ENCODE measurements at regions not wholly inside any gene's neighbourhood (a gene's known extent, or its start where the extent isn't known, plus 50 kb on each side); places are given as distances from the start of the nearest gene placed in this dataset.

GRCh38 chr16:85423631-85424030 is 189.5 kb upstream of the GSE1 start:
- peaks cover 0 to 5% of the 10 kb centered on the region in 2 donors for H3K4me1 ChIP-seq
- peak in 1 of 2 donors; percentile 5 for DNase-seq
- in situ Hi-C loops (cut with MboI; ENCODE audit: low sequenced_read_pairs in 4 of 4) = loop anchor here in 1 of 4 donors (25.0 kb wide), 1 partner anchor 289 kb away; no protein-coding TSS in a partner anchor

GRCh38 chr16:85424260-85425073 is 188.7 kb upstream of the GSE1 start:
- DNase-seq (peak in 1 of 2 donors; percentile 13), ATAC-seq (no peak)
- intact Hi-C loops (cut with DNase I; ENCODE audit: low total_unique reads) = loop anchor here (10.0 kb wide), 1 partner anchor 290 kb away; no protein-coding TSS in a partner anchor
- in situ Hi-C loops (cut with MboI; ENCODE audit: low sequenced_read_pairs in 4 of 4) = loop anchor here in 1 of 4 donors (25.0 kb wide), 1 partner anchor 288 kb away; no protein-coding TSS in a partner anchor
- H3K27me3 ChIP-seq = no peaks in the 10 kb centered on the region
- H3K4me3 ChIP-seq = no peak overlapping the region
- H3K4me1 ChIP-seq = peaks cover 0 to 5% of the 10 kb centered on the region in 2 donors
- H3K27ac ChIP-seq = no peak overlapping the region
- no peaks in the 10 kb centered on the region for H3K36me3 ChIP-seq
- H3K9me3 ChIP-seq = no peaks in the 10 kb centered on the region
- TF ChIP-seq CTCF (IDR thresholded peaks at IDR 0.05 in 4 of 5, conservative IDR thresholded peaks at IDR 0.05 in 1 of 5) = no peak
- no peak for TF ChIP-seq POLR2A (IDR thresholded peaks at IDR 0.05)

More at GRCh38 chr16:85423631-85424030, 189.5 kb upstream of the GSE1 start:
- ATAC-seq = no peak
- H3K4me3 ChIP-seq = no peak overlapping the region
- H3K27me3 ChIP-seq = no peaks in the 10 kb centered on the region
- no peak overlapping the region for H3K27ac ChIP-seq
- TF ChIP-seq POLR2A (IDR thresholded peaks at IDR 0.05) (no peak), CTCF (IDR thresholded peaks at IDR 0.05 in 4 of 5, conservative IDR thresholded peaks at IDR 0.05 in 1 of 5) (no peak)
- H3K36me3 ChIP-seq = no peaks in the 10 kb centered on the region
- intact Hi-C loops (cut with DNase I; ENCODE audit: low total_unique reads) = loop anchor here (10.0 kb wide), 1 partner anchor 291 kb away; no protein-coding TSS in a partner anchor
- no peaks in the 10 kb centered on the region for H3K9me3 ChIP-seq

- TF ChIP-seq CTCF (IDR thresholded peaks at IDR 0.05 in 4 of 5, conservative IDR thresholded peaks at IDR 0.05 in 1 of 5) = no peak
- TF ChIP-seq POLR2A (IDR thresholded peaks at IDR 0.05) = no peak
- ATAC-seq = no peak
- intact Hi-C loops (cut with DNase I; ENCODE audit: low total_unique reads) (loop anchor here (10.0 kb wide), 1 partner anchor 290 kb away; no protein-coding TSS in a partner anchor), in situ Hi-C loops (cut with MboI; ENCODE audit: low sequenced_read_pairs in 4 of 4) (no loop called here)
- Histone ChIP-seq H3K36me3 (no peaks in the 10 kb centered on the region), H3K9me3 (no peaks in the 10 kb centered on the region), H3K27me3 (no peaks in the 10 kb centered on the region), H3K27ac (no peak overlapping the region), H3K4me1 (peaks cover 0 to 5% of the 10 kb centered on the region in 2 donors), H3K4me3 (no peak overlapping the region)
- no peak for DNase-seq
These were observed 188.0 kb upstream of the GSE1 start for GRCh38 chr16:85425074-85425662.

- H3K4me3 ChIP-seq = no peak overlapping the region
- in situ Hi-C loops (cut with MboI; ENCODE audit: low sequenced_read_pairs in 4 of 4) (no loop called here), intact Hi-C loops (cut with DNase I; ENCODE audit: low total_unique reads) (loop anchor here (10.0 kb wide), 1 partner anchor 288 kb away; no protein-coding TSS in a partner anchor)
- H3K27ac ChIP-seq = no peak overlapping the region
- H3K4me1 ChIP-seq = peaks cover 0 to 5% of the 10 kb centered on the region in 2 donors
- no peaks in the 10 kb centered on the region for H3K36me3 ChIP-seq
- no peak for TF ChIP-seq CTCF (IDR thresholded peaks at IDR 0.05 in 4 of 5, conservative IDR thresholded peaks at IDR 0.05 in 1 of 5)
- no peak for TF ChIP-seq POLR2A (IDR thresholded peaks at IDR 0.05)
- ATAC-seq (no peak), DNase-seq (peak in 1 of 2 donors; percentile 1)
- H3K27me3 ChIP-seq = no peaks in the 10 kb centered on the region
- H3K9me3 ChIP-seq = no peaks in the 10 kb centered on the region
These were observed 186.3 kb upstream of the GSE1 start for GRCh38 chr16:85426806-85427205.
